CD8-positive, alpha-beta memory T cell (primary cell): ENCODE measurements at regions not wholly inside any gene's neighbourhood (a gene's known extent, or its start where the extent isn't known, plus 50 kb on each side); places are given as distances from the start of the nearest gene placed in this dataset.
A peak's percentile ranks its signal among the peaks of the same experiment; 100 is the strongest.

Experiments used
- CTCF ChIA-PET: fragments of 350-600 bp; sonication (Branson Sonifier 250); formaldehyde crosslinking; loops from one replicate; lab custom pipeline; 2021; ENCODE audit warnings: antibody characterized with exemption; lab: Charles Lee
- POLR2A ChIA-PET: fragments of 350-600 bp; sonication (Branson Sonifier 250); formaldehyde crosslinking; loops from one replicate; lab custom pipeline; 2021; ENCODE audit warnings: antibody characterized with exemption; lab: Charles Lee
- DNase-seq, 5 donors: peaks; one replicate each; pipeline versions ENCODE4 v3.0.0 to v3.0.0-alpha.2; 2020 to 2022; ENCODE audit warnings: mixed read lengths in 1 of 5
- H3K27ac ChIP-seq: one replicate; pipeline ENCODE4 v1.7.0; 2013; ENCODE audit warnings: low read depth, mild to moderate bottlenecking, low read length, moderate library complexity
- H3K27me3 ChIP-seq: 2 replicates; pipeline ENCODE4 v1.7.0; 2013; ENCODE audit warnings: low read length, mild to moderate bottlenecking; ENCODE audit not compliant: insufficient read depth, poor library complexity, severe bottlenecking
- H3K36me3 ChIP-seq: 2 replicates; pipeline ENCODE4 v1.7.0; 2013; ENCODE audit warnings: mild to moderate bottlenecking, low read length, moderate library complexity; ENCODE audit not compliant: insufficient read depth
- H3K4me1 ChIP-seq: 2 replicates; pipeline ENCODE4 v1.7.0; 2013; ENCODE audit warnings: mild to moderate bottlenecking, low read length, moderate library complexity; ENCODE audit not compliant: insufficient read depth
- H3K4me3 ChIP-seq: 2 replicates; pipeline ENCODE4 v1.7.0; 2013; ENCODE audit warnings: mild to moderate bottlenecking, low read length
- H3K9me3 ChIP-seq: 2 replicates; pipeline ENCODE4 v1.7.0; 2013; ENCODE audit warnings: mild to moderate bottlenecking, low read length
- H3K27ac Mint-ChIP-seq, 8 donors: one replicate each; pipeline ENCODE4 v1.8.0; 2020 to 2021; ENCODE audit warnings: mixed read lengths in 8 of 8, mild to moderate bottlenecking in 6 of 8, inconsistent platforms in 3 of 8, moderate library complexity in 3 of 8
- H3K27me3 Mint-ChIP-seq, 2 donors: one replicate each; pipeline ENCODE4 v1.8.0; 2020 to 2021; ENCODE audit warnings: mixed read lengths in 2 of 2, mild to moderate bottlenecking in 1 of 2, moderate library complexity in 1 of 2
- H3K36me3 Mint-ChIP-seq, 3 donors: one replicate each; pipeline ENCODE4 v1.8.0; 2020 to 2021; ENCODE audit warnings: mixed read lengths in 3 of 3, inconsistent platforms in 1 of 3, mild to moderate bottlenecking in 1 of 3
- H3K4me1 Mint-ChIP-seq, 3 donors: one replicate each; pipeline ENCODE4 v1.8.0; 2020 to 2021; ENCODE audit warnings: mixed read lengths in 3 of 3, inconsistent platforms in 1 of 3, mild to moderate bottlenecking in 1 of 3
- H3K4me3 Mint-ChIP-seq, 7 donors: one replicate each; pipeline ENCODE4 v1.8.0; 2020 to 2021; ENCODE audit warnings: mixed read lengths in 7 of 7, mild to moderate bottlenecking in 6 of 7, moderate library complexity in 4 of 7, inconsistent platforms in 2 of 7
- H3K9me3 Mint-ChIP-seq, 5 donors: one replicate each; pipeline ENCODE4 v1.8.0; 2020 to 2022; ENCODE audit warnings: mixed read lengths in 5 of 5, mild to moderate bottlenecking in 3 of 5, moderate library complexity in 2 of 5, inconsistent platforms in 1 of 5

DNA sequence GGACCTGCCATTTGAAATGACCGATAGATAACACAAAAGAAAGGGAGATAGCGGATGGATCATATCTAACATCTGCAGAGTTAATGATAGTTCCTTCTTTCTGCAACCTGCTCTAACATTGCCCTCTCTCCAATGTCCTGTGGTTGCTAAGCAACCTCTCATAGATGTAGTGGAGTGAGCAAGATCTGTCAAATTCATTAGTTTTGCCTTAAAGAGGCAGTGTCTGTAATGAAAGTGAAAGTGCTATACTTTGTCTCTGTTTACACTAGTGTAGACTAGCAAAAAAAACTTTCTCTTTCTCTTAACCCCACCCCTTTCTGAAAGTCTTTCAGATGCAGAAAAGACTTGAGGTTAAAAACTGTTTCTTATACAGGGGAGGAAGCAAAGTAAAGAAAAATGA is 1196.9 kb downstream of the SORCS3 start:
- H3K4me3 Mint-ChIP-seq, result peak overlapping the region in 6 of 7 donors; percentile 30 to 69 (median 42)
- peak in 1 of 5 donors; percentile 5 for DNase-seq
- Histone ChIP-seq H3K27ac (no peak overlapping the region), H3K9me3 (no peaks in the 10 kb centered on the region), H3K36me3 (no peaks in the 10 kb centered on the region), H3K27me3 (no peaks in the 10 kb centered on the region), H3K4me1 (peaks cover 6% of the 10 kb centered on the region), H3K4me3 (peak overlapping the region; percentile 11)
- H3K27ac Mint-ChIP-seq, result peak overlapping the region in 2 of 8 donors; percentile 10 to 59
- peaks cover 0 to 6% (median 2%) of the 10 kb centered on the region in 3 donors for H3K4me1 Mint-ChIP-seq
- no peaks in the 10 kb centered on the region for H3K36me3 Mint-ChIP-seq
- peaks cover 0 to 11% (median 2%) of the 10 kb centered on the region in 5 donors for H3K9me3 Mint-ChIP-seq
- ChIA-PET POLR2A (no interaction called here), CTCF (no interaction called here)
- peaks cover 0 to 3% of the 10 kb centered on the region in 2 donors for H3K27me3 Mint-ChIP-seq

DNA sequence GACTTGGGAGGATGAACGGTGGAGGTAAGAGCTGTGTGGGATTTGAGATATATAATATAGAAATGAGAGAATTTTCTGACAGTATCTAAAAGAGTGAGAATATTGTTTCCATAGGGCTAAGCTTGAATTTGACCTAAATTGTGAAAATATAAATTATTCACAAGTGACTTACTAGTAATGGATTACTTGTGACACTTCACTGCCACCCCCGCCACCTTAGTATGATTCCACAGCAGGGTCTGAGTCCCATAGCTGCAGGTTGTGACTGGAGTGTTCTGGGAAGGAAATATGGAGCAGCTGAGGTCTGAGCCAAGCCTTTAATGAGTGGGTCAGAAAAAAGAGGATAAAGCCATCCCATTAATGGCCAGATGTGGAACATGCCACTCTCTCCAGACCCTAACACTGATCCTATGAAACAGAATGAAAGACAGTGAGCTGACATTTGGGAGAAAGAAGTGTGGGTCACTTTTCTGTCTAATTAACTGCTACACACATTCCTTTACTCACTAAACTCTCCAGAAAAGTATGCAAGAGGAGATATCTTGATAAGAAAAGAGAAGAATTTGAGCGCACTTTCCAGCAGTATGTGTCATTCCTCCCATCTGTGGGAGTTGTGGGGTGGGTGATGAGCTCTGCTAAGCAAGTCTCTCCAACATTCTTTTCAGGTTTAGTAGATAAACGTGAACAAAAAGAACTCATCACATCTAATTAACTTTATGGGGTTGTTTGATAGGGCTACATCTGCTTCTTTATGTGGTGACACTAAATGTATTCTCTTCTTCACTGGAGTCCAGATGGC is 1193.4 kb downstream of the SORCS3 start:
- Histone ChIP-seq H3K27me3 (no peaks in the 10 kb centered on the region), H3K36me3 (no peaks in the 10 kb centered on the region), H3K4me1 (peaks cover 6% of the 10 kb centered on the region), H3K4me3 (no peak overlapping the region), H3K9me3 (no peaks in the 10 kb centered on the region), H3K27ac (no peak overlapping the region)
- POLR2A ChIA-PET, result no interaction called here
- CTCF ChIA-PET, result interaction anchor here (1.1 kb wide), 1 partner anchor 9 kb away, joined by 3 read pairs; no protein-coding TSS in a partner anchor
- Mint-ChIP-seq H3K4me1 (peaks cover 0 to 6% (median 2%) of the 10 kb centered on the region in 3 donors), H3K27ac (no peak overlapping the region), H3K4me3 (no peak overlapping the region), H3K27me3 (peaks cover 0 to 3% of the 10 kb centered on the region in 2 donors), H3K36me3 (no peaks in the 10 kb centered on the region), H3K9me3 (peaks cover 1 to 18% (median 9%) of the 10 kb centered on the region in 5 donors)
- DNase-seq, result no peak

DNA sequence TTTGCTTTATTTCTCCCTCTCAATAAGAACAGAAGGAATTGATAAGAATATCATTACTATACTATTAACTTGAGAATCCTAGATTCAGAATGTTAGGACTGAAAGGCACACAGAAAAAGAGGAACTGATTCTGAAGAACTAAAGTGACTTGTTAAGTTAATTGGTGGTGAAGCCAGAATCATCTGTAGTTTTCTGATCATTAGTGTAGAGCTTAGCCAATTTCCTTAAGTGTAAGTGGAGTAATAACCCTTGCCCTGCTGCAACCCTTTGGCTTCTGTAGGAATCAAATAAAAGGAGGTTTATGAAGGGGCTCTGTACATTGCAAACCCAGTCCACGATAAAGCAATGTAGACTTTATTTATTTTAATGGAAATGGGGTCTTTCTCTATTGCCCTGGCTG is 1186.0 kb downstream of the SORCS3 start:
- Mint-ChIP-seq H3K9me3 (peaks cover 4 to 26% (median 9%) of the 10 kb centered on the region in 5 donors), H3K4me3 (no peak overlapping the region), H3K27ac (no peak overlapping the region), H3K4me1 (no peaks in the 10 kb centered on the region), H3K36me3 (no peaks in the 10 kb centered on the region), H3K27me3 (no peaks in the 10 kb centered on the region)
- Histone ChIP-seq H3K9me3 (no peaks in the 10 kb centered on the region), H3K4me1 (no peaks in the 10 kb centered on the region), H3K4me3 (no peak overlapping the region), H3K27ac (no peak overlapping the region), H3K36me3 (no peaks in the 10 kb centered on the region), H3K27me3 (no peaks in the 10 kb centered on the region)
- POLR2A ChIA-PET, result no interaction called here
- CTCF ChIA-PET, result no interaction called here
- no peak for DNase-seq

DNA sequence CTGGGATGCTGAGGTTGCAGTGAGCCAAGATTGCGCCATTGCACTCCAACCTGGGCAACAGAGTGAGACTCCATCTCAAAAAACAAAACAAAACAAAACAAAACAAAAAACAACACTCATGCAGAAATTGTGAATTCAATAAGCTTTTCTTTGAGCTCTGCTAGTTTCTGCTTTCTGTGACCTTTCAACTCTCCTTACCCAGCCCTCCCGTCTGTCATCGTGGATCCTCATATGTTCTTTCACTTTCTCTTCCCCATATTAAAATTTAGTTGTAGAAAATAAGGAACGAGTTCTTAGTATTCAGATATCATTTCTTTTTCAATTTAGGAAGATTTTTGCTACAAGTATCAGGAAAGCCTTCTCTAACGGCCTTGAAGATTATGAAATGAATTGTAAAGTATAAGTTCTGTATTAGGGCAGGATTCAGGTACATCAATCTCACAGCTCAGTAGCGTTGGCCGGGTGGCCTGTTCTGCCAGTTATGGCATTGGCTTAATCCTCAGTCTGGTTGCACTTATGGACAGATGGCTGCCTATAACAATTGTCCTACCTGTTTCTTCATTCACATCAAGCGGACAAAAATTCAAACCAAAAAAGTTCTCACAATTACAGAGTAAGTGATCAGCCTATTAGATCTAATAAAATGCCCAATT is 1167.0 kb downstream of the SORCS3 start:
- no peak for DNase-seq
- POLR2A ChIA-PET, result no interaction called here

DNA sequence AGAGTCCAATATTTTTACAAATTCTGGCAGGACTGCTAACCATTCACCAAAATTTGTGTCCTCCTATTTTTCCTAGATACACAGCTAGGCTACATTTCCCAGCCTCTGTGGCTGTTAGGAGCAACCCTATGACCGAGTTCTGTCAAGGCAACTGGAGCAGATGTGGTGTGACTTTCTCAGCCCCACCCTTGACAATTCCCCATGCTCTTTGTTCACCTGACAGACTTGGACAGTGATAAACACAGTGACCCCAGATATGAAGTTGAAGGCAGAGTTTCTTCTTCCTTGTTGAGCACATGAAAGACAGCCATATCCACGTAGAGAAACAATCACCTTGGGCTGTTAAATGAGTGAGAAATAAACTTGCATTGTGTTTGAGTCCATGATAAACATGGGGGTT is 1162.1 kb downstream of the SORCS3 start:
- Histone ChIP-seq H3K4me1 (no peaks in the 10 kb centered on the region), H3K4me3 (no peak overlapping the region), H3K36me3 (no peaks in the 10 kb centered on the region), H3K27ac (no peak overlapping the region), H3K27me3 (no peaks in the 10 kb centered on the region), H3K9me3 (no peaks in the 10 kb centered on the region)
- CTCF ChIA-PET, result no interaction called here
- no peak for DNase-seq
- Mint-ChIP-seq H3K27ac (no peak overlapping the region), H3K4me1 (no peaks in the 10 kb centered on the region), H3K27me3 (peaks cover 0 to 1% of the 10 kb centered on the region in 2 donors), H3K36me3 (no peaks in the 10 kb centered on the region), H3K4me3 (no peak overlapping the region), H3K9me3 (peaks cover 0 to 17% (median 8%) of the 10 kb centered on the region in 5 donors)
- POLR2A ChIA-PET, result no interaction called here

More for the DNA sequence above, 1167.0 kb downstream of the SORCS3 start:
- H3K27me3 Mint-ChIP-seq, result peaks cover 0 to 2% of the 10 kb centered on the region in 2 donors
- no peaks in the 10 kb centered on the region for H3K4me1 ChIP-seq
- no peaks in the 10 kb centered on the region for H3K4me1 Mint-ChIP-seq
- peaks cover 1 to 18% (median 17%) of the 10 kb centered on the region in 5 donors for H3K9me3 Mint-ChIP-seq
- peak overlapping the region in 1 of 7 donors; percentile 29 for H3K4me3 Mint-ChIP-seq
- no peak overlapping the region for H3K4me3 ChIP-seq
- no peaks in the 10 kb centered on the region for H3K9me3 ChIP-seq
- no peaks in the 10 kb centered on the region for H3K36me3 ChIP-seq
- no peak overlapping the region for H3K27ac ChIP-seq
- no peaks in the 10 kb centered on the region for H3K36me3 Mint-ChIP-seq
- CTCF ChIA-PET, result no interaction called here
- no peaks in the 10 kb centered on the region for H3K27me3 ChIP-seq
- no peak overlapping the region for H3K27ac Mint-ChIP-seq

DNA sequence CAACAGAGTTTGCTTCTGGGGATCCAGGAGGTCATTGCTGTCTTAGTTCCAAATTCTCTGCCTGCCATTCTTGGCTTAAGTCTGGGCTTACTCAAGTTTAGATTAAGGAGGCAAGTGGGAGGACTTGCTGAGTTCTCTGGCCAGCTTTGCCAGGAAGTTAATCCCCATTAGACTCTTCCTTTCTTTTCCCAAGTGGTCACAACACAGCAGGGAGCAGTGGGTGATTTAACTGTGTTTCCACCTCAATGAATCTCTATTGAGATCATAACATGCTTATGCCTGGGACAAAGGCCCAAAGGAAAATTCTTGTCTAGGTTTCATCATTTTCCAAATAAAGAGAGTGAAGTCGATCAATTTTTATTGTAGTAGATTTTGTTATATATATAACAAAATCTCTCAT is 1159.6 kb downstream of the SORCS3 start:
- Mint-ChIP-seq H3K36me3 (no peaks in the 10 kb centered on the region), H3K9me3 (peaks cover 0 to 16% (median 1%) of the 10 kb centered on the region in 5 donors), H3K27ac (no peak overlapping the region), H3K27me3 (peaks cover 0 to under 1% of the 10 kb centered on the region in 2 donors), H3K4me1 (no peaks in the 10 kb centered on the region), H3K4me3 (no peak overlapping the region)
- ChIA-PET CTCF (no interaction called here), POLR2A (no interaction called here)
- Histone ChIP-seq H3K4me1 (no peaks in the 10 kb centered on the region), H3K4me3 (no peak overlapping the region), H3K9me3 (no peaks in the 10 kb centered on the region), H3K36me3 (no peaks in the 10 kb centered on the region), H3K27ac (no peak overlapping the region), H3K27me3 (no peaks in the 10 kb centered on the region)
- no peak for DNase-seq

DNA sequence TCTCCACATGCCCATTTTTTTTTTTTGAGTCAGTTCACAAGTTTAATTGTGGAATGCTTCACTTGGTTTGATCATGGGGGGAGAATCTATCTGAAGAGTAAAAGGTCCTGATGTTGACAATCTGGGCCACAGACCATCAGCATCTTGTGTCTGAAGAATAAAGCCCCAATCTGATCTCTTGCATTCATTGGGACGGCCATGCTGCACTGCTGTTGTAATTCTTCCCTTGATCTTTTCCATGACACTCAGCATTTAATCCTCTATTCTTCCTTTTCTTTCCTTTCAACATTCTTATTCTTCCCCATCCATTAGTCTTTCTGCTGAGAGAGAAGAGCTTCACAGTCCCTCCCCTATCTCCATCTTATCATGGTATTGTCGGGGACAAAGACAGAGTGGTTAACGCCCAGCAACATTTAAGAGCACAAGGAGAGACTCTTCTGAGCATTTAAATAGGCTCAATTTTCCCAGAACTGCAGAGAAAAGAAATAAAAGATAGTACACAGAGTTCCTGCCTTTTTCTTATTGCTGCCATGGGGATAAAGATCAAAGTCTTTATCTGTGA is 1157.3 kb downstream of the SORCS3 start:
- H3K4me1 ChIP-seq, result no peaks in the 10 kb centered on the region
- no peak for DNase-seq
- Mint-ChIP-seq H3K27me3 (peaks cover 0 to 2% of the 10 kb centered on the region in 2 donors), H3K27ac (no peak overlapping the region), H3K4me1 (no peaks in the 10 kb centered on the region), H3K4me3 (no peak overlapping the region), H3K36me3 (no peaks in the 10 kb centered on the region), H3K9me3 (peaks cover 0 to 16% (median 0%) of the 10 kb centered on the region in 5 donors)
- no peak overlapping the region for H3K27ac ChIP-seq
- no peaks in the 10 kb centered on the region for H3K27me3 ChIP-seq
- H3K36me3 ChIP-seq, result no peaks in the 10 kb centered on the region
- H3K9me3 ChIP-seq, result no peaks in the 10 kb centered on the region
- ChIA-PET POLR2A (no interaction called here), CTCF (no interaction called here)
- no peak overlapping the region for H3K4me3 ChIP-seq
